22Rv1 (cell line): ENCODE measurements at regions not wholly inside any gene's neighbourhood (a gene's known extent, or its start where the extent isn't known, plus 50 kb on each side); places are given as distances from the start of the nearest gene placed in this dataset.

Source experiments
- H3K27ac ChIP-seq: fragments of 450-650 bp; 2 replicates; pipeline ENCODE4 v1.5.1; 2017
- CTCF ChIP-seq: fragments of 450-650 bp; IDR thresholded peaks from 2 replicates; pipeline ENCODE4 v1.5.1; 2017; ENCODE audit warnings: mild to moderate bottlenecking
- ZFX ChIP-seq: fragments of 450-650 bp; IDR thresholded peaks from 2 replicates; pipeline ENCODE4 v1.6.1; 2017; ENCODE audit warnings: antibody characterized with exemption, borderline replicate concordance

DNA sequence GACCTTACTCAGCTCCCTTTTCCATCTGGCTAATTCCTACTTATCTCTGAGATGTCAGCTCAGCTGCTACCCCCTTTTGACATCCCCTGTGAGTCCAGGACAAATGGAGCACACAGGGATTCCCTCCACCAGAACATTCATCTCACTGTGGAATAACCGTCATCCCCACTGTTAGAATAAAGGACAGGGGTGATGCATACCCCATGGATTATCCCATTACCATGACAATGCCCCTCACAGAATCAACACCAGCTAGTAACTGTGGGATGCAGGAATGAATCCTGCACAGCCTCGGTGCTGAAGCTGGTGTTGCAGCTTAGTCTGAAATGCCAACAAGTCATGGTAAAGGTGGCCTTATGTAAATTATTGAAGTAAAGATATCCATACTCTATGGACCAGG is 624.8 kb upstream of the RAB6C start:
- TF ChIP-seq ZFX (no peak), CTCF (no peak)
- H3K27ac ChIP-seq = no peak overlapping the region

DNA sequence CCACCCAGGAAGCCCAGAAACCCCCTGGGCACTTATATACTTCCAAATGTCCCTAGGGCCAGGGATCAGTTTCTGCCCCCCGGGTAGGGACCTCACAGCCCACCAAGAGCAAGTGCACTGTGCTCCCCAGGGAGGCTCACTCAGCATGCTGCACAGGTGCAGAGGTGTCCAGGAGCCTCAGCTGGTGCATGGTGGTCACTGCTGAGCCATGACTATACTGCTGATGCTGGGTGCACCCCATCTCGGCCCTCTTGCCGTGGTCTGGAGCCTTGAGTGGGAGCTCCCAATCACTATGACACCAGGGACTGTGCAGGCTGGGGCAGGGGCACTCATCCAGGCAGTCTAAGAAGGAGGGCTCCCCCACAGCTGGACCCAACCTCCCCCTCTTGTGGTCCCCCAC is 617.8 kb upstream of the RAB6C start:
- no peak overlapping the region for H3K27ac ChIP-seq
- TF ChIP-seq CTCF (no peak), ZFX (no peak)

DNA sequence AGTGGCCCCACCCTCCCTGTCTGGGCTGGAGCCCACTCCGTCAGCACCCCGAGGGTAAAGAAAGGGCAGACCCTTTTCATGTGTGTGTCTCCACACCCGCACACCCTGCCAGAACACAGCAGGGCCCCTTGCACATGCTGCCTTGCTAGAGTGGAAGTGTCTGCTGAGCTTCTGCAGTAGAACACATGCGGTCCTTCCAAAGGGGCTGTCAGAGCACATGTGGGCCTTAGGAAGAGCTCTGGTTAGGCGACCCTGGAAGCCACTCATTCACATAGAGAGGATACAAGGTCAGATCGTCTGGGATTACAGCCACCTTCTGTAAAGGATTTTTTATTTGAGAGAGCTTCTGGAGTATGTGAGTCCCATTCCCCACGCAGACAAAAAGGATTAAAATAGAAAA is 613.2 kb upstream of the RAB6C start:
- no peak overlapping the region for H3K27ac ChIP-seq
- TF ChIP-seq CTCF = no peak
- TF ChIP-seq ZFX = no peak

DNA sequence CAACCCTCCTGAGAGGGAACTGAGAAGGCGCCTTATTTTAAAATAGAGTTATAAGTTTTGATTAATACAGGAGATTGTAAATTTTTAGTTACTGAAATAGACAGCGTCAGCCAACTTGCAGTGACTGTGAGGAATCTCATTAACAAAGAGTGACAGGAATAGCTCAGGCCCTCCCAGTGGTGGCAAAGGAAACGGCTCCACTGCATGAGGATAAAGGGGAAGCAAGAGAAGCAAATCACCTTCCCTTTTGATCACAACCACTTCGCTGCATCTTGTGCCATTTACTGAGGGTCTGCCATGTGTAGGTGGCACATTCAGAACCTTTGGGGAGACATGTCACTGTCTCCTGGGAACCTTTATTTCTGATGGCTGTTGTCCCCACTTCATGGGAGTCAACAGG is 612.4 kb upstream of the RAB6C start:
- no peak overlapping the region for H3K27ac ChIP-seq
- TF ChIP-seq CTCF (no peak), ZFX (no peak)

DNA sequence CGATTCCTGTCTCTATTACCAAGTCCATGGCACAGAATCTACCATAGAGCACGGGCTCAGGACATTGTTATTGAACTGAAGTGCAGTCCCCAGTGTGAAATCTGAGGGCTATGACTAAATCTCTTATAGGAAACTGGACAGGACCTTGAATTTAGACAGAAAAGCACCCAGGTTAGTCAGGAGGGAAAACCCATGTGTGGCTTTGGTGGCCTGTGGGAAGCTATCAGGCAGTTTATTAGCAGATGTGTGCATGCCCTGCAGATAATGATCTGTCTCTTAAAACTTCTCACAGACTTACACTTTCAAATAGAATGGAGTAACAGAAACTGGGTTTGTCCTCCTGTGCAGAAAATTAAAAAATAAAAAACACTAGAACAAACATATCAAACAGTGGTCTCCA is 610.0 kb upstream of the RAB6C start:
- no peak overlapping the region for H3K27ac ChIP-seq
- TF ChIP-seq CTCF (no peak), ZFX (no peak)

GRCh38 chr2:129374452-129374851 is 605.0 kb upstream of the RAB6C start:
- no peak for TF ChIP-seq ZFX
- no peak for TF ChIP-seq CTCF
- H3K27ac ChIP-seq = no peak overlapping the region

- TF ChIP-seq ZFX (no peak), CTCF (no peak)
- no peak overlapping the region for H3K27ac ChIP-seq
These were observed 603.6 kb upstream of the RAB6C start for GRCh38 chr2:129375632-129376425.
